ENCODE measurements at regions not wholly inside any gene's neighbourhood (a gene's known extent, or its start where the extent isn't known, plus 50 kb on each side); places are given as distances from the start of the nearest gene placed in this dataset.
"Not testable (repeated sequence)": the region's sequence is repeated elsewhere in the genome, so short reads cannot be mapped to it uniquely, and the experiment has no call there.

DNA sequence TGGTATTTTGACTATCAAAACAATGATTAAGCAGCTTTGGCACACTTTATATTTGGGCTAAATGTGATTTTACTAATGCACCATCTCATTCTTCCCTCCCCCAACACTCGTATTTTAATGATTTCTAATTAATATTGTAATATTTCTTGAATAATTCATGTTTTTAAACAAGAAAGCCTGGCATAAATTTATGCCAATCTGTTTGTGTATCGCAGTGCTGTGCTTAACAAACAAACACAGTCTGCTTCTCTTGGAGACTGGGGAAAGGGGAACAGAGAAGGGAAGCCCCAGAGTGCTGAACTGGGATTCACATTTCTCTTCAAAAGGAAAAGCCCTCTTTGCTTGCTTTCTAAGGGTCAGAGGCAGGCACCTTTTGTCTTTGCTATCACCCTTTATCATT lies 496.9 kb upstream of the STXBP6 start:
- DNase-seq = no peak

- peak; percentile 10 to 21 for DNase-seq
Observed at GRCh38 chr14:25537846-25538455, 488.0 kb upstream of the STXBP6 start.

- DNase-seq = no peak
Observed at GRCh38 chr14:25526290-25526689, 476.3 kb upstream of the STXBP6 start.

- no peak for DNase-seq
Observed at GRCh38 chr14:25522926-25523325, 473.0 kb upstream of the STXBP6 start.

DNA sequence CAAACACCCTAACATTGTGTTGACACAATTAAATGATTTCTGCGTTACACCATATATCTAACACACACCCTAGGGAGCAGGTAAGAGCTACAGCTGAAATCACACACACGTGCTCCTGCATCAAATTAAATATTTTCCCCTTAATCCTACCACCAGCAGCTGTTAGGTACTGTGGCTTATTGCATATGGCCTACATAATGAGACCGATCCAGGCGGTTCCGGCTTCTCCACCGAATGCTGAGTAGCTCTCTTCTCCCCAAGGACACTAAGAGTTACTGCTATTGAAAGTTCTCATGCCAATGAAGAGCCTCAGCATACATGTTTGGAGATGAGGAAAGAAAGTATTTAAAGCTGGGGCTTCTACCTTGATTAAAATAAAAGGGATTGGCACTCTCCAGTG lies 472.2 kb upstream of the STXBP6 start:
- DNase-seq = no peak

GRCh38 chr14:25521616-25522015 lies 471.7 kb upstream of the STXBP6 start:
- DNase-seq = no peak

DNA sequence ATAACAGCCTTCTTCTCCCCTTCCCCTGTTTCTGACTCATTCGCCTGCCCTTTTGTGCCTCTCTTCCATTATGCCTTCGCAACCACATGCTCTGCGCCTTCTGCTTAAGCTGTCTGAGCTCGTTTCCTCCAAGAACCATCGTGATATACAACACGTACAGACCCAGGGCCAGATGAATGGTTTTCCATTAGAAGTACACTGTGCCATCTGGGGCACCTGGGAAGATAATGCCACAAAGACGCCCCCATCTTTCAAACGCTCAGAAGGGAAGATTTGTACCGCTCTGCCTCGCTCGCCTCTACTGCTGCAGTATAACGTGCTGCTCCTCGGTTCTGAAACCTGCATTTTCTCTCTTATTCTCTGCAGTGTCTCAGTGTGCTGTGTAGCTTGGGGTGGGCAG lies 470.9 kb upstream of the STXBP6 start:
- DNase-seq = no peak

- no peak for DNase-seq
Observed at GRCh38 chr14:25518364-25518763, 468.4 kb upstream of the STXBP6 start.

DNA sequence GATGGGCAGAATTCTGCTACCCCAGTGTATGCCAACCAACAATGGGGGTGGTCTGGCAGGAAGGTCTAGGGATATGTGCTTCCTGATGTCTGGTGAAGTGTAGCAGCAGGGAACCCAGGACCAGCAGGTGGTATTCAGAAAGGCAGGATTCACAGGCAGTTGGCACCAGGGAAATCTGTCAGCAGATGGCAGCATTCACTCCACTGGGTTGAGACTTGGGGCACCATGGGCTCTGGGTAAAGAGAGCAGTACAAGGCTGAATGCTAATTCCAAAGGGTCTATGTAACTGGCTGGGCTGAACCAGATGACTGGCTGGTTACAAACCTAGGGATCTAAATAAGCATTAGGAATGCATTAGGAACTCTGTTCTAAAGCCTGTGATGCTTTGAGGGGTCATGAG lies 466.9 kb upstream of the STXBP6 start:
- DNase-seq = no peak

- no peak for DNase-seq
Observed at GRCh38 chr14:25508845-25509244, 458.9 kb upstream of the STXBP6 start.

- no peak for DNase-seq
Observed at GRCh38 chr14:25501749-25502148, 451.8 kb upstream of the STXBP6 start.

- DNase-seq = no peak
Observed at GRCh38 chr14:25488961-25489360, 439.0 kb upstream of the STXBP6 start.

DNA sequence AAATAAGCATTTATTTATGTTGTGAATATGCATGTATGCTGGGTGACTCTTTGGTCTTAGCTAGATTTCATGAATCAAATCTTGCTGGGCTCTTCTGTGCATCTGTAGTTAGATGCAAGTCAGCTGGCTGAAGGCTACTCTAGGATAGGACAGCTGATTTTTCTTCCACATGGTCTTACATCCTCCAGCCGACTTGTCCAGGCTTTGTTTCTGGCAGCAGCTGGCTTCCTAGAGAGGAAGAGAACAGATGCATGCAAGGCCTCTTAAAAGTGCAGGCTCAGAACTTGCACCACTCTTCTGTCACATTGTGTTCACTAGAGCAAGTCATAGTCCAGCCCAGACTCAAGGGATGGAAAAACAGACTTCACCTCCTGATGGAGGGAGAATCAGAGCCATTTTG lies 435.4 kb upstream of the STXBP6 start:
- DNase-seq = no peak

DNA sequence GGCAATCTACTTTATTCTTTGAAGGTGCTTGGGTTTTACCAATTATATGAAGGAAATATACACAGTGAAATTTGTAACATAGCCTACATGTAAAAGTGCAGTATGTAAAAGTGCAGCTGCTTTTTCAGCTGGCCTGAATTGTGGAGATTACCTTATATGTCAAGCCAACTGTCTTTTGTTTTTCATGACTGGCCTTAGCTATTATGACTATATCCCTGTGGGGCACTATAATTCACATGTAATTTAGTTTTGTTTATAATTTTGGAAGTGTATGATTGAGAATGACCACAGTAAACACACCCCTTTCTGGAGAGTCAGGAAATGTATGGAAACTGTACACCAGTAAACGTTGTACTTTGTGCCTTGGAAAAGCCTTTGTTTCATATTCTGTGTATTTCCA lies 435.0 kb upstream of the STXBP6 start:
- DNase-seq = no peak

DNA sequence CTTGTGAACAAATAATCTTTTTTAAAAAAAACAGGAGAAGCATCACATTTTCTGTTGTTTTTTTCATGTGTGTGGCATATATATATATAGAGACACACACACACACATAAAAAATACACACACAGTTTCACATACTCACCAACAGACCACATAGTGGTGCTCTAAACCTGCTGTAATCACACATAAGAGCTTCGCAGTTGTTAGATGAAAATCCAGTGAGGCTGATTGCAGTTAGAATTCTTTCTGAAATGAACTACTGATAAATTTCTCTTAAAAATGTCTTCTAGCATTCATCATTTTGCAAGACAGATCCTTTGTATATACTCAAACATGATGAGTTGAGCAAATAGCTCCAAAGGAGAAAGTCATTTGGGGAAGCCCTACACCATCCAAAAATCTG lies 434.3 kb upstream of the STXBP6 start:
- DNase-seq = no peak

DNA sequence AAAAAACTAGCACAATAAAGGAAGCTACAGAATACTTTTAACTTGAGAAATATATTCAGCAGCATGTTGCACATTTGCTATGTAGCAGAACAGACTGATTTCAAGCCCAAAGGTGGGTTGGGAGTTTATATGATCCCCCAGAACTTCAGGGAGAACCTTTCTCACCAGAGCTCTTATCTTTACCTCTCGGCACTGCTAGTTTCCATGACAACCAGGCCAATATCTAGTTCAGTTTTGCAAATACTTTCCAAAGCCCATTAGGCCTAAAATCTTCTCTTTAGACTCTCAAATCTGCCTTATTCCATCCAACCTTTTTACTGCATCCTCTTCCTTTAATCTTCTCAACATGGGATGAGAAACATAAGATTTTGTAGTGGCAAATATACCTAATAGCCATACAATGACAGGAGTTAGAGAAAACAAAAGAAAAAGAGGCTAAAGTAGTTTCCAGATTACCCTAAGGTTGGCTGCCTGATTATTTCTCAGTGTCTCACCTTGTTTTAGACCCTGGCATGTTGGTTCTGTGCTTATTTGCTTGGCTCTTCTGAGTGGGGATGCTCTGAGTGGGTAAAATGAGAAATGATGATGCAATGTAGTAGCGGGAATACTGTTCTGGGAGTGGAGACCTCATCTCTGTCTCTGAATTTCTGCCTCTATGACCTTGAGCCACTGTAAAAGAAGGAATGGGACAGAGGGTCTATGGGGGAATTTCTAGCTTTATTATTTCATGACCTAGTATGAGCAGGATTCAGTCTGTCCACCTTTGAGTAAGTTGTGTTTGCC lies 427.6 kb upstream of the STXBP6 start:
- DNase-seq = no peak

- no peak for DNase-seq
Observed at GRCh38 chr14:25472700-25473099, 422.8 kb upstream of the STXBP6 start.

DNA sequence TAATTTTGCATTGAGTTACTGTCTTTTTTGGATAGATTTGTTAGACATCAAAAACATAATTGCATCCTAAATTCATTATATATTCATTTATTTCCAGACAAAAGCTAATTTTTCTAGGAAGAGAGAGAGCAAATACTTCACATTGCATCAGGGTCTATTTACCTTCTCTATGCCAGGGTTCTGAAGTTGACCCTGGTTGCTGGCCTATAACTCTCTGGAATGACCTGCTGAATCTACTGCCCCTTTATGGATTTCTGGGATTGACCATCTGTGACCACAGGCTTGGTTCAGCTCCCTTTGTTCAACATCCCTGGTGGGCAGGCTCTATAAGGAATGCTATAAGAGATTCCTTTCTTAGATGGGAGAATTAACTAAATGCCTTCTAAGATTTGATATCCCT lies 414.8 kb upstream of the STXBP6 start:
- no peak for DNase-seq

- no peak for DNase-seq
Observed at GRCh38 chr14:25464078-25464477, 414.1 kb upstream of the STXBP6 start.

GRCh38 chr14:25463480-25463879 lies 413.5 kb upstream of the STXBP6 start:
- DNase-seq = no peak

DNA sequence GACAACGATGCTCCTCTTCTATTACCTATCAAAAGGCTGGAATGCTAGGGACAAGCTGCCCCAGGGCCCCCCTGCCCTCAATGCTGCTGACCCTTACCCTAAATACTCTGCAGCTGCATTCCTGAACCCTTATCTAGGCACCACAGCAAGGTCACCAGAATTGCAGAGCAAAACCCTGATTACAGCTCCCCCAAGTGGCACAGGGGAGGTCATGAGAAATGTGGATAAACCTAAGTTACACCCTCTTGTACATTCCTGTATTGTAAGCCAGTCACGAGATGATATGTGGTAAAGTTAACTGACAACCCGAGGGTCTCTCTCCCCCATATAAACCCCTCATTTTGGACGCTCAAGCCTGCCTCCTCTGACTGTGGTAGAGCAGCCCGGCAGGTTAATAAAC lies 411.8 kb upstream of the STXBP6 start:
- no peak for DNase-seq

GRCh38 chr14:25444381-25444780 lies 394.4 kb upstream of the STXBP6 start:
- no peak for DNase-seq

DNA sequence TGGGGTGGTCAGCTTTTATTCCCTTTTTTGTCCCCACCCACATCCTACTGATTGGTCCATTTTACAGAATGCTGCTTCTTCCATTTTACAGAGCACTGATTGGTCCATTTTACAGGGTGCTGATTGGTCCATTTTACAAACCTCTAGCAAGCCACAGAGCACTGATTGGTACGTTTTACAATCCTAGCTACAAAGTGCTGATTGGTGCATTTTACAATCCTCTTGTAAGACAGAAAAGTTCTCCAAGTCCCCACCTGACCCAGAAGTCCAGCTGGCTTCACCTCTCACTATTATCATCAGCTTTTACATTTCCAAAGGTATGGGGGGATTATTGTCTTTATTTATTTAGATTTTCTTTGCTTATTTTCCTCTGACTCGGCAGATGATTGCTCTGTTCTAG lies 390.4 kb upstream of the STXBP6 start:
- DNase-seq = not testable (repeated sequence)

GRCh38 chr14:25436906-25437305 lies 387.0 kb upstream of the STXBP6 start:
- DNase-seq = no peak
